ENCODE measurements at regions not wholly inside any gene's neighbourhood (a gene's known extent, or its start where the extent isn't known, plus 50 kb on each side); places are given as distances from the start of the nearest gene placed in this dataset.

- TF ChIP-seq EZH2phosphoT487 (IDR thresholded peaks at IDR 0.05; ENCODE audit: insufficient read depth, low read depth) = no peak
- TF ChIP-seq EZH2 (IDR thresholded peaks at IDR 0.05; ENCODE audit: insufficient read depth, poor library complexity, severe bottlenecking) = no peak
These were observed 91.8 kb upstream of the ZNF521 start for GRCh38 chr18:25443776-25444175.

Measured in GM23248 (cell line).